Fibroblast of pulmonary artery (primary cell): ENCODE measurements at regions not wholly inside any gene's neighbourhood (a gene's known extent, or its start where the extent isn't known, plus 50 kb on each side); places are given as distances from the start of the nearest gene placed in this dataset.
"Not testable (repeated sequence)": the region's sequence is repeated elsewhere in the genome, so short reads cannot be mapped to it uniquely, and the experiment has no call there.

ENCODE experiments used
- DNase-seq: peaks from one replicate; pipeline ENCODE4 v3.0.0-alpha.2; 2010; ENCODE audit warnings: low read depth
- H3K4me3 ChIP-seq: replicated peaks from 2 replicates; pipeline ENCODE4 v1.5.1; 2011; ENCODE audit warnings: low read depth, mild to moderate bottlenecking, control low read depth, low read length, moderate library complexity
- TF ChIP-seq, protein P1 (sequence below): IDR thresholded peaks from 2 replicates; pipeline ENCODE4 v1.5.1; 2011; ENCODE audit warnings: mild to moderate bottlenecking, control low read depth, low read length, inconsistent platforms; ENCODE audit errors: missing control alignments

DNA sequence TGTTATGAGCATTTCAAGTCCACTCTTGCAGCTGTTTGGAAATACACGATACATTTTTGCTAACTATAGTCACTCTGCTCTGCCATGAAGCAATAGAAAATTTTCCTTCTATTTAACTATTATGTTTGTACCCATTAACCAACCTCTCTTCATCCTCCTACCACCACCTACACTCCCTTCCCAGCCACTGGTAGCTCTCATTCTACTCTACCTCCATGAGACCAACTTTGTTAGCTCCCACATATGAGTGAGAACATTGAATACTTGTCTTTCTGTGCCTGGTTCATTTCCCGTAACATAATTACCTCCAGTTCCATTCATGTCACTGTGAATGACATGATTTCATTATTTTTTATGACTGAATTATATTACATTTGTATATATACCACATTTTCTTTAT, 505.9 kb upstream of the CCNG1 start:
- DNase-seq, result no peak
- TF ChIP-seq, protein P1, sequence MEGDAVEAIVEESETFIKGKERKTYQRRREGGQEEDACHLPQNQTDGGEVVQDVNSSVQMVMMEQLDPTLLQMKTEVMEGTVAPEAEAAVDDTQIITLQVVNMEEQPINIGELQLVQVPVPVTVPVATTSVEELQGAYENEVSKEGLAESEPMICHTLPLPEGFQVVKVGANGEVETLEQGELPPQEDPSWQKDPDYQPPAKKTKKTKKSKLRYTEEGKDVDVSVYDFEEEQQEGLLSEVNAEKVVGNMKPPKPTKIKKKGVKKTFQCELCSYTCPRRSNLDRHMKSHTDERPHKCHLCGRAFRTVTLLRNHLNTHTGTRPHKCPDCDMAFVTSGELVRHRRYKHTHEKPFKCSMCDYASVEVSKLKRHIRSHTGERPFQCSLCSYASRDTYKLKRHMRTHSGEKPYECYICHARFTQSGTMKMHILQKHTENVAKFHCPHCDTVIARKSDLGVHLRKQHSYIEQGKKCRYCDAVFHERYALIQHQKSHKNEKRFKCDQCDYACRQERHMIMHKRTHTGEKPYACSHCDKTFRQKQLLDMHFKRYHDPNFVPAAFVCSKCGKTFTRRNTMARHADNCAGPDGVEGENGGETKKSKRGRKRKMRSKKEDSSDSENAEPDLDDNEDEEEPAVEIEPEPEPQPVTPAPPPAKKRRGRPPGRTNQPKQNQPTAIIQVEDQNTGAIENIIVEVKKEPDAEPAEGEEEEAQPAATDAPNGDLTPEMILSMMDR, result no peak
- H3K4me3 ChIP-seq, result no peak overlapping the region

DNA sequence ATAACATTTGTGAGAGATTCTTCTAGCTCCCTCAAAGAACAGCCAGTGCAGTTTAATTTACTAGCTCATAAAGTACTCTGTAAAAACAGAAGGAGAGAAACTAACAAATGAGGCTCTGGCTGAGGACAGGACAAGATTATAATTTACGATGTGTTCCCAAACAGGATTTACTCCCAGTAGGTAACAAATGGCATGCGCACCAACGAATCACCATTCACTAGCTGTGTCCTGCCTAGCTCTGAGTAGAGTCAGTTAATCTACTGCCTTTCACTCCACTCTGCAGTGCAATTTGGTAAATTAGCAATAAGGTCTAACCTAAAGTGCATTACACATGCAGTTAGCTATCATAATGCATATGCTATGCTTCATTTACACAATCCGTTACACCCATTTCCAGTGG, 497.4 kb upstream of the CCNG1 start:
- TF ChIP-seq, protein P1, result no peak

GRCh38 chr5:162948677-162949076, 488.7 kb upstream of the CCNG1 start:
- TF ChIP-seq, protein P1, result no peak
- H3K4me3 ChIP-seq, result no peak overlapping the region
- DNase-seq, result no peak

More for the DNA sequence above, 497.4 kb upstream of the CCNG1 start:
- H3K4me3 ChIP-seq, result no peak overlapping the region
- DNase-seq, result no peak

DNA sequence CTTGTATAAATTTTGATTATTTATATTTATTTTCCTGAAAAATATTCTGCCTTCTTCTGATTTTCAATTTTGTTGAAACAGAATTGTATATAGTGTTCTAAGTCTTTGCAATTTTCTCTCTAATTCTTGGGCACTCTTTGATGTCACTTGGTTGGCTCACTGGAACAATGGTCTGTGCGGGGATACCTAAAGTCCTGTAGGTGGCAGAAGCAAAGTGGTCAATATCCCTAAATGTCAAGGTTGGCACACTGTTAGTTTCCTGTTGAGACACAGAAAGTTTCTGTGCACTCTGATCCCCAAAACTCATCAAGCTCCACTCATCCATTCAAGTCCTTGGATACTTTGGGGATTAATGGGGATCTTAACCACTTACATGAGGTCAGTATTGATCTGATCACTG, 480.8 kb upstream of the CCNG1 start:
- TF ChIP-seq, protein P1, result no peak
- DNase-seq, result no peak
- no peak overlapping the region for H3K4me3 ChIP-seq

DNA sequence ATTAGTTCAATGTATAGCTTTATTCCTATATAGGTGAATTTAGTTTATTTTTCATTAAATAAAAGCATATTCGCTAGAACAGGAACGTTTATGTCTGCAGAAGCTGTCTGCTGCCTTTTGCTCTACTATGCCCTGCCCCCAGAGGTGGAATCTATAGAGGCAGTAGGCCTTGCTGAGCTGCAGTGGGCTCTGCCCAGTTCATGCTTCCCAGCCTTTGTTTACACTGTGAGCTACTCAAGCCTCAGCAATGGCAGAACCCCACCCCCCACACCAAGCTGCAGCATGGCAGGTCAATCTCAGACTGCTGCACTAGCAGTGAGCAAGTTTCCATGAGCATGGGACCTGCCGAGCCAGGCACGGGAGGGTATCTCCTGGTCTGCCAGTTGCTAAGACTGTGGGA, 473.3 kb upstream of the CCNG1 start:
- H3K4me3 ChIP-seq, DNase-seq: not testable (repeated sequence)

- no peak for DNase-seq
- TF ChIP-seq, protein P1, result no peak
- H3K4me3 ChIP-seq, result no peak overlapping the region
Observed at GRCh38 chr5:162990063-162990462, 447.3 kb upstream of the CCNG1 start.

DNA sequence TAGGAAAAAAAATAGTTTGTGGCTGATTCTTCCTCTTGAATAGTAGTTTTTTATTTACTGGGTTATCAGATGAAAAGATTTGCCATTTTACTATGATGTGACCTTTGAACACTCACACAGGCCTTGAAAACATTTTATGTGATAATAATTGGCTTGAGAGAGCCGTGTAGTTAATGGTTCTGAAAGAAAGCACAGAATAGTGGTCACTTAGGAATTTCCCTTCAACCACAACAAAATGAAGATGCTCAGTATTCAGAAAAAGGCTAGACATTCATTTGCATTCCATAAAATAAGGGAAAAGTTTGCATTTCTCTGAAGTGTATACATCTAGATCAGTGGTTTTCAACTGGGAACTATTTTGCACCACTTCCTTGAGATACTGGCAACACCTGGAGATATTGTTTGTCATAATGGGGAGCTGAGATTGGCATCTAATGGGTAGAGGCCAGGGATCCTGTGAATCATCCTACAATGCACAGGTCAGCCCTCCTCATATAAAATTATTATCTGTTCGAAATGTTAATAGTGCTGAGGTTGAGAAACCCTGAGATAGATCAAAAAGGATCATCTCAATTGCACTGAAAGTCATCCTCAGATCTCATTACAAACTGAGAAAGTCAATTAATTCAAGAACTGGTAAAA, 446.4 kb upstream of the CCNG1 start:
- TF ChIP-seq, protein P1, result no peak
- DNase-seq, result no peak
- no peak overlapping the region for H3K4me3 ChIP-seq

DNA sequence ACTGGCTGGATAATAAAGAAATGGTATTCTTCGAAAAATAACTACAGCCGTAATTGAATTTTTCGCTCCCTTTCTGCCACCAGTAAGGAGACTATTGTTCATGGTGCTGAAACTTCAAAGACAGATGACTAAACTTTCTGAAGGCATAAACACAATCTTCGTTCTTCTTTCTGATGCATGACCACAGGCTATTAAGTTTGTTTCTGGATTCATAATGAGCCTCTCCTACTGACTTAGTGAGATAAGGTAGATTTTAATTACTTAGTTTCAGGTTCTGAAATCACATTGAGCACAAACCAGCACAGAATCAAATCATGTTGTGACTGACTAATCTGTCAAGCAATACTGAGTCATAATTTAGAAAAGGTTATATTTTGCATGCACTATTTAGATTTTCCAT, 441.8 kb upstream of the CCNG1 start:
- TF ChIP-seq, protein P1, result no peak
- DNase-seq, result no peak
- no peak overlapping the region for H3K4me3 ChIP-seq
